ENCODE measurements at regions not wholly inside any gene's neighbourhood (a gene's known extent, or its start where the extent isn't known, plus 50 kb on each side); places are given as distances from the start of the nearest gene placed in this dataset.

GRCh38 chr3:101946906-101947305 is 97.6 kb downstream of the NFKBIZ start:
- Histone ChIP-seq H3K4me2 (ENCODE audit: low read length) (no peak overlapping the region), H3K79me2 (replicated peaks; ENCODE audit: insufficient read depth, low read length) (no peaks in the 10 kb centered on the region), H3K9ac (ENCODE audit: low read length) (no peak overlapping the region), H3K9me2 (ENCODE audit: insufficient read depth, low read length) (no peaks in the 10 kb centered on the region), H3K4me3 (ENCODE audit: low read length) (no peak overlapping the region), H4K20me1 (ENCODE audit: insufficient read depth) (no peaks in the 10 kb centered on the region), H3K36me3 (ENCODE audit: insufficient read depth, low read length) (no peaks in the 10 kb centered on the region), H2AFZ (ENCODE audit: low read depth, low read length) (no peak overlapping the region), H3K27ac (ENCODE audit: low read length) (no peak overlapping the region), H3K9me3 (ENCODE audit: low read length) (no peaks in the 10 kb centered on the region), H3F3A (ENCODE audit: insufficient read depth, low read length, poor library complexity, severe bottlenecking) (no peaks in the 10 kb centered on the region), H3K27me3 (ENCODE audit: insufficient read depth, low read depth, low read length) (no peaks in the 10 kb centered on the region)
- TF ChIP-seq POLR2AphosphoS5 (IDR thresholded peaks at IDR 0.05) (no peak), EZH2 (IDR thresholded peaks at IDR 0.05; ENCODE audit: borderline replicate concordance, insufficient read depth, low read length, poor library complexity, severe bottlenecking) (no peak), REST (IDR thresholded peaks at IDR 0.05; ENCODE audit: borderline replicate concordance) (no peak)

- no peaks in the 10 kb centered on the region for H3K27me3 ChIP-seq (ENCODE audit: insufficient read depth, low read depth, low read length)
- no peak for TF ChIP-seq REST (IDR thresholded peaks at IDR 0.05; ENCODE audit: borderline replicate concordance)
- TF ChIP-seq TAF1 (IDR thresholded peaks at IDR 0.05; ENCODE audit: low read depth) = no peak
- no peak for TF ChIP-seq EZH2 (IDR thresholded peaks at IDR 0.05; ENCODE audit: borderline replicate concordance, insufficient read depth, low read length, poor library complexity, severe bottlenecking)
- no peak for TF ChIP-seq SMC3 (conservative IDR thresholded peaks at IDR 0.05; ENCODE audit: poor library complexity)
- TF ChIP-seq RAD21 (conservative IDR thresholded peaks at IDR 0.05) = no peak
- TF ChIP-seq POLR2AphosphoS5 (IDR thresholded peaks at IDR 0.05) = no peak
- no peak for TF ChIP-seq MXI1 (conservative IDR thresholded peaks at IDR 0.05; ENCODE audit: poor library complexity, severe bottlenecking)
- TF ChIP-seq CTCF (IDR thresholded peaks at IDR 0.05; ENCODE audit: poor library complexity, severe bottlenecking) = no peak
- TF ChIP-seq EP300 (conservative IDR thresholded peaks at IDR 0.05; ENCODE audit: poor library complexity, severe bottlenecking) = no peak
- no peaks in the 10 kb centered on the region for H3K9me2 ChIP-seq (ENCODE audit: insufficient read depth, low read length)
- no peaks in the 10 kb centered on the region for H4K20me1 ChIP-seq (ENCODE audit: insufficient read depth)
- H3K9ac ChIP-seq (ENCODE audit: low read length) = no peak overlapping the region
- no peaks in the 10 kb centered on the region for H3K36me3 ChIP-seq (ENCODE audit: insufficient read depth, low read length)
- H3K4me2 ChIP-seq (ENCODE audit: low read length) = no peak overlapping the region
- no peaks in the 10 kb centered on the region for H3F3A ChIP-seq (ENCODE audit: insufficient read depth, low read length, poor library complexity, severe bottlenecking)
- H3K79me2 ChIP-seq (replicated peaks; ENCODE audit: insufficient read depth, low read length) = no peaks in the 10 kb centered on the region
- H3K9me3 ChIP-seq (ENCODE audit: low read length) = no peaks in the 10 kb centered on the region
- no peak overlapping the region for H3K27ac ChIP-seq (ENCODE audit: low read length)
- no peak overlapping the region for H3K4me3 ChIP-seq (ENCODE audit: low read length)
- H2AFZ ChIP-seq (ENCODE audit: low read depth, low read length) = no peak overlapping the region
These were observed 101.2 kb downstream of the NFKBIZ start for GRCh38 chr3:101950510-101950909.
